Keratinocyte (primary cell): ENCODE measurements at regions not wholly inside any gene's neighbourhood (a gene's known extent, or its start where the extent isn't known, plus 50 kb on each side); places are given as distances from the start of the nearest gene placed in this dataset.

Experiments
- DNase-seq: peaks from one replicate; pipeline ENCODE4 v3.0.0-alpha.2; 2011; ENCODE audit warnings: low read depth, missing footprints, low spot score
- FAIRE-seq: peaks from 2 replicates; lab custom pipeline; 2011; peaks lifted over from hg19 to GRCh38; lab: Jason Lieb, UNC
- H2AFZ ChIP-seq: 2 replicates; pipeline ENCODE4 v1.6.0; 2012; ENCODE audit warnings: low read length, control low read depth, inconsistent platforms; ENCODE audit not compliant: control insufficient read depth
- H3K27ac ChIP-seq: 2 replicates; pipeline ENCODE4 v1.5.1; 2011; ENCODE audit warnings: low read length; ENCODE audit not compliant: control insufficient read depth, insufficient read depth
- H3K27me3 ChIP-seq: 3 replicates; pipeline ENCODE4 v1.6.0; 2011; ENCODE audit warnings: low read length; ENCODE audit not compliant: control insufficient read depth, insufficient read depth; ENCODE audit errors: extremely low read depth
- H3K36me3 ChIP-seq, 2 experiments: 2 replicates in 1 of 2; 3 replicates in 1 of 2; pipeline ENCODE4 v1.5.1; 2011; ENCODE audit warnings: low read length in 2 of 2, mild to moderate bottlenecking in 1 of 2; ENCODE audit not compliant: control insufficient read depth in 2 of 2, insufficient read depth in 2 of 2; ENCODE audit errors: extremely low read depth in 1 of 2
- H3K4me1 ChIP-seq: 3 replicates; pipeline ENCODE4 v1.5.1; 2011; ENCODE audit warnings: low read length; ENCODE audit not compliant: control insufficient read depth, insufficient read depth; ENCODE audit errors: extremely low read depth
- H3K4me2 ChIP-seq: 3 replicates; pipeline ENCODE4 v1.6.0; 2011; ENCODE audit warnings: low read depth, low read length; ENCODE audit not compliant: control insufficient read depth, insufficient read depth; ENCODE audit errors: extremely low read depth
- H3K4me3 ChIP-seq, 3 experiments: fragments of 200-600 bp in 1 of 3; sonication (generic) in 1 of 3; 2 replicates in 2 of 3; 3 replicates in 1 of 3; pipeline ENCODE4 v1.5.1; 2011 to 2016; ENCODE audit warnings: low read length in 3 of 3, mild to moderate bottlenecking in 3 of 3, control low read depth in 2 of 3, inconsistent platforms in 1 of 3, low read depth in 1 of 3, mixed read lengths in 1 of 3, mixed run types in 1 of 3, moderate library complexity in 1 of 3; ENCODE audit not compliant: control insufficient read depth in 2 of 3, insufficient read depth in 2 of 3; ENCODE audit errors: extremely low read depth in 1 of 3
- H3K79me2 ChIP-seq: 2 replicates; pipeline ENCODE4 v1.6.0; 2012; ENCODE audit warnings: low read length; ENCODE audit not compliant: control insufficient read depth, insufficient read depth
- H3K9ac ChIP-seq: 3 replicates; pipeline ENCODE4 v1.6.0; 2011; ENCODE audit warnings: low read length; ENCODE audit not compliant: control insufficient read depth, insufficient read depth; ENCODE audit errors: extremely low read depth
- H3K9me1 ChIP-seq: 3 replicates; pipeline ENCODE4 v1.6.0; 2011; ENCODE audit warnings: low read length; ENCODE audit not compliant: control insufficient read depth, insufficient read depth; ENCODE audit errors: extremely low read depth
- H3K9me3 ChIP-seq: 2 replicates; pipeline ENCODE4 v1.5.1; 2012; ENCODE audit warnings: low read depth, low read length; ENCODE audit not compliant: control insufficient read depth
- H4K20me1 ChIP-seq: 3 replicates; pipeline ENCODE4 v1.6.0; 2011; ENCODE audit warnings: low read length; ENCODE audit not compliant: control insufficient read depth, insufficient read depth; ENCODE audit errors: extremely low read depth
- EZH2 ChIP-seq: IDR thresholded peaks from one replicate; pipeline ENCODE4 v1.6.1; 2012; ENCODE audit warnings: inconsistent platforms, mild to moderate bottlenecking, low read length, moderate library complexity
- dilution Hi-C: fragments of 300-500 bp; cut with MboI; formaldehyde crosslinking; loops from one replicate; pipeline ENCODE4 v1.7.0; 2020; ENCODE audit warnings: low sequenced_read_pairs; ENCODE audit not compliant: extremely low pct_ligation_motif_present
- small RNA-seq, 3 experiments: library from RNA; depleted of rRNA; stranded (forward); fragments of <200 nt; gene quantifications; one replicate each; pipeline ENCODE3, GENCODE V24; 2012; ENCODE audit warnings: low read depth in 3 of 3, low replicate concordance in 1 of 3; ENCODE audit not compliant: insufficient read length in 3 of 3
- TF ChIP-seq, protein P1 (sequence below), 3 experiments: IDR thresholded peaks in 1 of 3; conservative IDR thresholded peaks in 1 of 3; optimal IDR thresholded peaks in 1 of 3; 2 replicates in 2 of 3; 3 replicates in 1 of 3; pipeline versions ENCODE3 to v1.5.1; 2011; ENCODE audit warnings: low read length in 3 of 3, mild to moderate bottlenecking in 3 of 3, moderate library complexity in 2 of 3, control low read depth in 1 of 3, inconsistent platforms in 1 of 3; ENCODE audit not compliant: insufficient read depth in 2 of 3; ENCODE audit errors: extremely low read depth in 1 of 3

DNA sequence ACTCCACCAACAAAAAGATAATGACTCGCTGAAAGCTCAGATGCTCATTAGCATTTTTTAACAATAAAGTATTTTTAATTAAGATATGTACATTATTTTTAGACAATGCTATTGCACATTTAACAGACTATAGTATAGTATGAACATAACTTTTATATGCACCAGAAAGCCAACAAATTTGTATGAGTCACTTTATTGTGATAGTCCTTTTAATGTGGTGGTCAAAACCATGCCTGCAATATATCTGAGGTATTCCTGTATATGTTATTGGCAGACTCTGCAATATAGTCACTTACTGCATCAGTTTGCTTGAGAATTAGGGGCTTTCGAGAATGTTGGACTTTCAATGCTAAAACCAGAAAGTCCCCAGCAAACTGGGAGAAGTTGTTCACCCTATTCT lies 51.7 kb upstream of the CCDC196 start:
- no peaks in the 10 kb centered on the region for H3K79me2 ChIP-seq
- H3K9ac ChIP-seq, result no peak overlapping the region
- FAIRE-seq (no peak), DNase-seq (no peak)
- no peak overlapping the region for H2AFZ ChIP-seq
- no peaks in the 10 kb centered on the region for H3K9me1 ChIP-seq
- H3K4me2 ChIP-seq, result no peak overlapping the region
- H4K20me1 ChIP-seq, result no peaks in the 10 kb centered on the region
- dilution Hi-C loops, result no loop called here
- H3K9me3 ChIP-seq, result peaks cover 2% of the 10 kb centered on the region
- no peak overlapping the region for H3K27ac ChIP-seq
- H3K27me3 ChIP-seq, result no peaks in the 10 kb centered on the region
- TF ChIP-seq, protein P1, sequence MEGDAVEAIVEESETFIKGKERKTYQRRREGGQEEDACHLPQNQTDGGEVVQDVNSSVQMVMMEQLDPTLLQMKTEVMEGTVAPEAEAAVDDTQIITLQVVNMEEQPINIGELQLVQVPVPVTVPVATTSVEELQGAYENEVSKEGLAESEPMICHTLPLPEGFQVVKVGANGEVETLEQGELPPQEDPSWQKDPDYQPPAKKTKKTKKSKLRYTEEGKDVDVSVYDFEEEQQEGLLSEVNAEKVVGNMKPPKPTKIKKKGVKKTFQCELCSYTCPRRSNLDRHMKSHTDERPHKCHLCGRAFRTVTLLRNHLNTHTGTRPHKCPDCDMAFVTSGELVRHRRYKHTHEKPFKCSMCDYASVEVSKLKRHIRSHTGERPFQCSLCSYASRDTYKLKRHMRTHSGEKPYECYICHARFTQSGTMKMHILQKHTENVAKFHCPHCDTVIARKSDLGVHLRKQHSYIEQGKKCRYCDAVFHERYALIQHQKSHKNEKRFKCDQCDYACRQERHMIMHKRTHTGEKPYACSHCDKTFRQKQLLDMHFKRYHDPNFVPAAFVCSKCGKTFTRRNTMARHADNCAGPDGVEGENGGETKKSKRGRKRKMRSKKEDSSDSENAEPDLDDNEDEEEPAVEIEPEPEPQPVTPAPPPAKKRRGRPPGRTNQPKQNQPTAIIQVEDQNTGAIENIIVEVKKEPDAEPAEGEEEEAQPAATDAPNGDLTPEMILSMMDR (optimal IDR thresholded peaks at IDR 0.05 in 1 of 3, IDR thresholded peaks at IDR 0.05 in 1 of 3, conservative IDR thresholded peaks at IDR 0.05 in 1 of 3; ENCODE audit: extremely low read depth in 1 of 3, insufficient read depth in 2 of 3, low read length in 3 of 3), result no peak
- TF ChIP-seq EZH2, result no peak
- H3K4me3 ChIP-seq, result no peak overlapping the region
- no peaks in the 10 kb centered on the region for H3K36me3 ChIP-seq
- H3K4me1 ChIP-seq, result no peaks in the 10 kb centered on the region

DNA sequence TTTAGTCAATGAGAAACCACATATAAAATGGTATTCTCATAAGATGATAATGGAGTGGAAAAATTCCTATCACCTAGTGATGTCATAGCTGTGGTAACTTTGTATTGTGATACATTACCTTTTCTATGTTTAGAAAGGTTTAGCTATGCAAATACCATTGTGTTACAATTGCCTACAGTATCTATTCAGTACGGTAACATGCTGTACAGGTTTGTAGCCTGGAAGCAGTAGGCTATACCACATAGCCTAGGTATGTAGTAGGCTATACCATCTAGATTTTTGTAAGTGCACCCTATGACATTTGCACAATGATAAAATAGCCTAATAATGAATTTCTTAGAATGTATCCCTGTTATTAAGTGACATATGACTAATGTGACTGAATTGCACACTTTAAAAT lies 50.5 kb upstream of the CCDC196 start:
- Histone ChIP-seq H3K27me3 (no peaks in the 10 kb centered on the region), H3K79me2 (no peaks in the 10 kb centered on the region), H2AFZ (no peak overlapping the region), H4K20me1 (no peaks in the 10 kb centered on the region), H3K27ac (no peak overlapping the region), H3K9me3 (peaks cover 2% of the 10 kb centered on the region), H3K4me2 (no peak overlapping the region), H3K36me3 (no peaks in the 10 kb centered on the region), H3K9me1 (no peaks in the 10 kb centered on the region), H3K4me1 (no peaks in the 10 kb centered on the region), H3K9ac (no peak overlapping the region), H3K4me3 (no peak overlapping the region)
- FAIRE-seq (no peak), DNase-seq (no peak)
- TF ChIP-seq EZH2, result no peak
- TF ChIP-seq, protein P1 (optimal IDR thresholded peaks at IDR 0.05 in 1 of 3, IDR thresholded peaks at IDR 0.05 in 1 of 3, conservative IDR thresholded peaks at IDR 0.05 in 1 of 3; ENCODE audit: extremely low read depth in 1 of 3, insufficient read depth in 2 of 3, low read length in 3 of 3), result no peak
- dilution Hi-C loops, result no loop called here

Small RNAs in the stretch of these regions (small RNA-seq; reads per million reads assigned to genes)
- 0 reads per million in 3 experiments for gene RF00019
